HG03571 (cell line): ENCODE measurements at regions not wholly inside any gene's neighbourhood (a gene's known extent, or its start where the extent isn't known, plus 50 kb on each side); places are given as distances from the start of the nearest gene placed in this dataset.
"Not testable (repeated sequence)": the region's sequence is repeated elsewhere in the genome, so short reads cannot be mapped to it uniquely, and the experiment has no call there.

Experiments
- ATAC-seq: cut with Tn5 transposase; IDR thresholded peaks from one replicate; pipeline ENCODE4 v1.9.1; 2021; ENCODE audit not compliant: unreplicated experiment

GRCh38 chr1:73100216-73100615, 817.9 kb upstream of the NEGR1 start:
- no peak for ATAC-seq

GRCh38 chr1:73097917-73098316, 815.6 kb upstream of the NEGR1 start:
- ATAC-seq, result no peak

DNA sequence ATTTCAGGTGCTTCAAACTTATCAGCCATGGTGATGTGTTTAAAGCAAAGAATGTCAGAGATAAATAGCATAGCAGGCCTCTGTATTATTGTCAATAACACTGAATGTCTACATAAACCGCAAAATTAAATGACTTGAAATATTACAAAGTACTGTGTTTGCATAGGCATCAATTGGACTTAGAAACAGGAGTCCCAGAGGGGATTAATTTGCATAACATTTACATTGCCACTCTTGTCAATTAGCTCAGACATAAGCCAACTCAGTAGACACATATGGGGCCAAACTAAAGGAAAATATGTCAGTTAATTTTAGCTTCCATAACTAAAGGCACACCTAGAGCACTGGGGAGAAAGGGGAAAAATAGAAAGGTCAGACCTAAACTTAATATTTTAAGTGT, 814.5 kb upstream of the NEGR1 start:
- no peak for ATAC-seq

DNA sequence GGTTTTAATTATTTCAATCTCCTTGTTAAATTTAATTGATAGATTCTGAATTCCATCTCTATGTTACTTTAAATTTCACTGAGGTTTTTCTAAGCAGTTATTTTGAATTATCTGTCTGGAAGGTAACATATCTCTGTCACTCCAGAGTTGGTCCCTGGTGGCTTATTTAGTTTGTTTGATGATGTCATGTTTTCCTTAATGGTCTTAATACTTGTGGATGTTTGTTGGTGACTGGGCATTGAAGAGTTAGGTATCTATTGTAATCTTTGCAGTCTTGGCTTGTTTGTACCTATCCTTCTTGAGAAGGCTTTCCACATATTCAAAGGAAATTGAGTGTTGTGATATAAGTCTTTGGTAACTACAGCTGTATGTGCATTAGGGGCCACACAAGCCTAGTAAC, 810.0 kb upstream of the NEGR1 start:
- ATAC-seq, result no peak

- no peak for ATAC-seq
These were observed 784.5 kb upstream of the NEGR1 start for GRCh38 chr1:73066866-73067265.

DNA sequence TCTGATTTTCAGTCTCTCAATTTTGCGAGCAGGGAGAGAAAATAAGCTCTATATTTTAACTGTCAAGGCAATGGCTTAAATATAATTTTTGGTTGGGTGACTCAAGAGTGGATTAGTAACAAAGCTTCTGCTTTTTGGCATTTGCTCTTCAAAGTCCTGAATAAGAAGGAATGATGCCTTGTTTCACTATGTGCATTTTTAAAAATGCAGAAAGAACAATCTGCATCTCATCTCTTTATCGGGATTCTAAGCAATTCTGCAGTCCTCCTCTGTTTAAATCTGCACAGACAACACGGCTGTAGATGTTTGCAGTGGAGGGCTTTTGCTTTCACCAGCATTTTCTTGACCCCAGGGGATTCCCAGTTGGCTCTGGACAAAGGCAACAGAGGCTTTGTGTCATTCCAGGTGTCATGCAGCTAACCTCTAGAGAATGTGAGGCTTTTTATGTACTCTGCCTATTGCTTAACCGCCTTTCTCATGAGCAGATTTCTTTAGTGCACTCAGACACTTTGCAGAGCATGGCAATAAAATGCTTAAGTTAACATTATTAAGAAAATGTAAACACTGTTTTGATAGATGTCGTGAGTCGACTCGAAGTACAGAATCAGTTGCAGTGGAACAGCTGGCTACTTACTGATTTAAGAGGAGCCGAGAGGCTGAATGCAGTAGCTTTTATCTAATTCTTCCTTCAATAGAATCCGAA, 783.2 kb upstream of the NEGR1 start:
- ATAC-seq, result no peak

- ATAC-seq, result no peak
These were observed 774.5 kb upstream of the NEGR1 start for GRCh38 chr1:73056826-73057225.

DNA sequence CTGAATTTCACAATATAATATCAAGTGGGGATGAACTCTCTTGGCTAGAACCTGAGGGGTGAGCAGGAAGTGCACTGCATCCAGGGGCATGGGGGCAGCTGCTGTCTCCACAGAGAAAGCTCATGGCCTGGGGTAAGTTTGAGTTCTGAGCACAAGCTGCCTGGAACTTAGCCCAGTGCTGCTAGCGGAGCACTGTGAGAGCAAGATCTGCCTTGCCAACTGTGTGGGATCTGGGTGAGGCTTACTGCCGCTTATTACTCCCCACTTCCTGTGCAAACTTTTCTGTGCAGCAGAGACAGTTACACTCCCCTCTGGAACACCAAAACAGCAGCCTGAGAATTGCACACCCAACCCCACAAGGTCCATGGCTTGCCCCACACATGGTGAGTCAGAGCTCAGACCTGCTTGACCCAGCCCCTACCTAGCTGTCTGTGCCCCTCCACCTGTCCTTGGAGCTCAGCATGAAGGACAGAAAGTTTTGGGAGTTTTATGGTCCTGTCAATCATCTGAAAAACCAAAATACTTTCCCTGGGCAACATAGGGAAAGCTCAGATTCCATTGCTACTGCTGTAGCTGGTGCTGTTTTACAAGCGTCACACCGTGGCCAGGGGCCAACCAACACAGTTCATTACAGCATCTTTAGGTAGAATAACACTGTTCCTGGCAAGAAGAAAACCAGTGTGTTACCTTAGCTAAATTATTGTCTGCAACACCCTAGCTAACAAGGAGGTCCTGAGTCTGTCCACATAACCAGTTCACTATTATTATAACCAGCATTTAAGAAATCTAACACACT, 762.1 kb upstream of the NEGR1 start:
- no peak for ATAC-seq

- ATAC-seq, result no peak
These were observed 760.1 kb upstream of the NEGR1 start for GRCh38 chr1:73042403-73042802.

DNA sequence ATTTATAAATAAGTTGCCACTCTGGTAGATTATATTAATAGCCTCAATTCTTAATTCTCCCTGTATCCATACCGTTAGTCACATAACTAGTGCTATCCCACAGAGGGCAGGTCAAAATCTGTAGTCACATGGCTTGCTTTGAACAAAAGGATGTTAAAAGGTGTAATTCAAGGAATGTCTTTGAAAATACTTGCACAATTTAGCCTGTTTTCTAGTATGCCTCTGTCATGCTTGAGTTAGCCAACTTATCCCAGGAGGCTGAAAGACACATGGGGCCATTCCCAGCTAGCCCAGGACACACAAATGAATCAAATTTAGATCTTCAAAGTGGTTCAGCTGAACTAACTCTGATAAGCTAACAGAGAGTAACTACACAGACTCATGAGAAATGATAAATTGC, 758.5 kb upstream of the NEGR1 start:
- no peak for ATAC-seq

DNA sequence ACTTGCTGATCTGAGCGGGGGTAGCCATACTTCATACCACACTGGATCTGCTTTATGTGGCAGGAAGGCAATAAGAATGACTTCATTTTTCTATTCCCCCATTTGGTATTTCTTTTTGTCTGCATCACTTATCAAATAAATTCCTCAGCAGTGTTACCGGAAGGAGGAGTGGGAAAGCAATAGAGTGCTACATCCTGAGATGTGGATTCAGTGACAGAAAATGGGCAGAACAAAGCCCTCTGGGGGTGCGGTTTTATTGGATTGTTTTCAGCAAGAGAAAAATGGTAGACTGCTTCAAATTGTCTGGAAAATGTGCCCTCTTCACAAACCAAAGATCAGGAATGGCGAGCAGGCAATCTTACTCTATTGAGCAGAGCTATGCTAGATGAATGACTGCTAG, 751.9 kb upstream of the NEGR1 start:
- no peak for ATAC-seq

GRCh38 chr1:73033640-73034039, 751.3 kb upstream of the NEGR1 start:
- ATAC-seq, result no peak

GRCh38 chr1:73029571-73029970, 747.2 kb upstream of the NEGR1 start:
- no peak for ATAC-seq

DNA sequence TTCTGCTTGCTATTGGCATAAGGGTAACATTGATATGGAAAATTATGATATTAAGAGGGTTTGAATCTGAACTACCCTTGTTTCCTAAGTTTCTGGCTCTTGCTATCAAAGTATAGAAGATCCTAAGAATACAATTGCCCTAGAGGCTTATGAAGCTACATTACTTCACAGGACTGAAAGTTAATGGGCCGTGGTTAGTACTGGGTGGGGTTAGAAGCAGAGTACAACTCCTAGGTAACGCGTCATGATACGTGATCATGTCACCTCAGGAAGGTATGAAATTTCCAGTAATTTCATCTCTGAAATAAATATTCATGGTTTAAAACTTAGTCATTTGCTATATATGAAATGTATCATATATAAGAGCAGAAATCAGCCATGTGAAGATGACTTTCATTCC, 743.8 kb upstream of the NEGR1 start:
- no peak for ATAC-seq

- no peak for ATAC-seq
These were observed 727.6 kb upstream of the NEGR1 start for GRCh38 chr1:73009938-73010337.

GRCh38 chr1:73009311-73009710, 727.0 kb upstream of the NEGR1 start:
- no peak for ATAC-seq

- ATAC-seq, result no peak
These were observed 715.3 kb upstream of the NEGR1 start for GRCh38 chr1:72997624-72998023.

- no peak for ATAC-seq
These were observed 714.7 kb upstream of the NEGR1 start for GRCh38 chr1:72997041-72997440.

DNA sequence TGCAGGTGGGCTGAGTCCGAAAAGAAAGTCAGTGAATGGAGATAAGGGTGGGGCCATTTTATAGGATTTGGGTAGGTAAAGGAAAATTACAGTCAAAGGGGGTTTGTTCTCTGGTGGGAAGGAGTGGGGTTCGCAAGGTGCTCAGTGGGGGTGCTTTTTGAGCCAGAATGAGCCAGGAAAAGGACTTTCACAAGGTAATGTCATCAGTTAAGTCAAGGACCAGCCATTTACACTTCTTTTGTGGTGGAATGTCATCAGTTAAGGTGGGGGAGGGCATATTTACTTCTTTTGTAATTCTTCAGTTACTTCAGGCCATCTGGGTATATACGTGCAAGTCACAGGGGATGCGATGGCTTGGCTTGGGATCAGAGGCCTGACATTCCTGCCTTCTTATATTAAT, 705.5 kb upstream of the NEGR1 start:
- not testable (repeated sequence) for ATAC-seq

DNA sequence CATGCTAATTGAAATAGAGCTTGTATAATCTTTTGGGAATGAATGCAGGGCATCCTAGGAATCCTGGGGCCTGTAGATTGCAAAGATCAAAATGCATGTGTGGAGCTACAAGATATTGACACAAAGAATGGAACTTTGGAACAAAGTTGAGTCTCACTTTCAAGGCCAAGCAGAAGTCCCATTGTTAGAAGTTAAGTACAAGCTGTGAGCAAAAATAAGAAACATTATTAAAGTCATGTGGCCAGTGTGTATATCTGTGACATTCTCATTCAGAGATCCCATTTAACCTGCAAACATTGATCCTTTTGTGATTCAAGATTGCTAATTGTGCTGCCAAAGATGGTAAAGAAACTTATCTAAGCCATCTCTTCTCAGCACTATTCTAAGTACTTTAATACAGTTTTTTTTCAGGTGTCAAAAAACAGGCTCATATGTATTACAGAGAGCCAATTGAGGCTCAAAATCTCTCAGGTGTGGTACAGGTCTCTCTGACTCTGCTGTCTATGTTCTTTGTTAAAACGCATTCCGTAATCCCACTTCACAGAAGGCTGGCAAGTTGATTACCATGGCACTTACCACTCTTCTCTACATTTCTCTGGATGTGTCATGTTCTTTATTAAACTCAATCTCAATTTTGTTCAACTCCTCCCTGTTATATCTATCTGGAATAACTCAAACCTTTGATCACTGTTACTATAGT, 704.4 kb upstream of the NEGR1 start:
- ATAC-seq, result no peak

GRCh38 chr1:72985024-72985423, 702.7 kb upstream of the NEGR1 start:
- not testable (repeated sequence) for ATAC-seq

- not testable (repeated sequence) for ATAC-seq
These were observed 700.7 kb upstream of the NEGR1 start for GRCh38 chr1:72983011-72983410.
